Neuronal stem cell (in vitro differentiated cells): ENCODE measurements at regions not wholly inside any gene's neighbourhood (a gene's known extent, or its start where the extent isn't known, plus 50 kb on each side); places are given as distances from the start of the nearest gene placed in this dataset.

Experiments used
- DNase-seq: peaks from one replicate; pipeline ENCODE4 v3.0.0-alpha.2; 2013; ENCODE audit warnings: low spot score
- H2AFZ ChIP-seq: one replicate; pipeline ENCODE4 v1.6.1; 2013; ENCODE audit warnings: mild to moderate bottlenecking, low read length, inconsistent platforms
- H2AK5ac ChIP-seq: 2 replicates; pipeline ENCODE4 v1.6.1; 2013; ENCODE audit warnings: low read depth, mild to moderate bottlenecking, inconsistent platforms, low read length, moderate library complexity, mixed read lengths
- H2BK120ac ChIP-seq: 2 replicates; pipeline ENCODE4 v1.6.1; 2013; ENCODE audit warnings: low read depth, mild to moderate bottlenecking, inconsistent platforms, low read length, moderate library complexity, mixed read lengths
- H2BK12ac ChIP-seq: one replicate; pipeline ENCODE4 v1.6.1; 2013; ENCODE audit warnings: low read length, inconsistent platforms
- H2BK15ac ChIP-seq: 2 replicates; pipeline ENCODE4 v1.6.1; 2013; ENCODE audit warnings: mild to moderate bottlenecking, low read length, inconsistent platforms, mixed read lengths
- H2BK5ac ChIP-seq: one replicate; pipeline ENCODE4 v1.6.1; 2013; ENCODE audit warnings: inconsistent platforms, mild to moderate bottlenecking, low read length, moderate library complexity
- H3K14ac ChIP-seq: one replicate; pipeline ENCODE4 v1.6.1; 2013; ENCODE audit warnings: low read length, inconsistent platforms
- H3K18ac ChIP-seq: 2 replicates; pipeline ENCODE4 v1.6.1; 2013; ENCODE audit warnings: low read length, inconsistent platforms
- H3K23ac ChIP-seq: 2 replicates; pipeline ENCODE4 v1.6.1; 2013; ENCODE audit warnings: low read depth, mild to moderate bottlenecking, mixed read lengths, low read length, inconsistent platforms; ENCODE audit not compliant: poor library complexity
- H3K27ac ChIP-seq: replicated peaks from 3 replicates; pipeline ENCODE4 v1.5.1; 2013; ENCODE audit warnings: low read length, inconsistent platforms
- H3K27me3 ChIP-seq, 3 experiments: 2 replicates each; pipeline ENCODE4 v1.6.1; 2013; ENCODE audit warnings: low read length in 3 of 3, mild to moderate bottlenecking in 2 of 3, inconsistent platforms in 1 of 3, low read depth in 1 of 3, mixed read lengths in 1 of 3, moderate library complexity in 1 of 3; ENCODE audit not compliant: control insufficient read depth in 3 of 3, insufficient read depth in 3 of 3
- H3K36me3 ChIP-seq, 2 donors: replicated peaks in 1 of 2; 2 replicates each; pipeline ENCODE4 v1.6.1; 2013; ENCODE audit warnings: low read length in 2 of 2; ENCODE audit not compliant: control insufficient read depth in 2 of 2, insufficient read depth in 2 of 2
- H3K4ac ChIP-seq: 2 replicates; pipeline ENCODE4 v1.6.1; 2013; ENCODE audit warnings: inconsistent platforms, mild to moderate bottlenecking, low read length, moderate library complexity
- H3K4me1 ChIP-seq, 2 donors: 1 replicate in 1 of 2; 2 replicates in 1 of 2; pipeline ENCODE4 v1.6.1; 2013; ENCODE audit warnings: low read length in 2 of 2, low read depth in 1 of 2; ENCODE audit not compliant: control insufficient read depth in 2 of 2, insufficient read depth in 1 of 2
- H3K4me2 ChIP-seq: one replicate; pipeline ENCODE4 v1.6.1; 2013; ENCODE audit warnings: mild to moderate bottlenecking, low read length, inconsistent platforms; ENCODE audit not compliant: insufficient read depth, poor library complexity, severe bottlenecking
- H3K4me3 ChIP-seq, 2 donors: 2 replicates each; pipeline ENCODE4 v1.5.1; 2013; ENCODE audit warnings: low read length in 2 of 2, mild to moderate bottlenecking in 2 of 2, inconsistent platforms in 1 of 2, moderate library complexity in 1 of 2
- H3K79me1 ChIP-seq: one replicate; pipeline ENCODE4 v1.6.1; 2013; ENCODE audit warnings: low read depth, mild to moderate bottlenecking, inconsistent platforms, low read length, moderate library complexity
- H3K9ac ChIP-seq: one replicate; pipeline ENCODE4 v1.6.1; 2013; ENCODE audit warnings: mild to moderate bottlenecking, low read depth, low read length, inconsistent platforms; ENCODE audit not compliant: poor library complexity
- H3K9me3 ChIP-seq, 2 donors: replicated peaks in 1 of 2; 2 replicates each; pipeline versions ENCODE3 to v1.6.1; 2013; ENCODE audit warnings: low read length in 2 of 2, mild to moderate bottlenecking in 2 of 2, inconsistent platforms in 1 of 2, low read depth in 1 of 2, mixed read lengths in 1 of 2, moderate library complexity in 1 of 2; ENCODE audit not compliant: control insufficient read depth in 2 of 2, insufficient read depth in 1 of 2
- H4K8ac ChIP-seq: one replicate; pipeline ENCODE4 v1.6.1; 2013; ENCODE audit warnings: low read depth, mild to moderate bottlenecking, inconsistent platforms, low read length, moderate library complexity
- H4K91ac ChIP-seq: one replicate; pipeline ENCODE4 v1.6.1; 2013; ENCODE audit warnings: low read length, low read depth, mild to moderate bottlenecking, inconsistent platforms; ENCODE audit not compliant: poor library complexity
- WGBS, 2 donors: extraction: QIAGEN DNeasy Blood & Tissue Kit; methylation state at CpG; one replicate each; pipeline ENCODE4 v1.1.7; 2013; ENCODE audit warnings: missing lambda C conversion rate in 2 of 2, mixed read lengths in 1 of 2; ENCODE audit not compliant: insufficient read length in 2 of 2, insufficient replicate concordance in 1 of 2; ENCODE audit errors: extremely low coverage in 2 of 2; 5-methylcytosine and 5-hydroxymethylcytosine counted together

GRCh38 chr1:185483217-185483616, 166.2 kb upstream of the IVNS1ABP start:
- Histone ChIP-seq H2AK5ac (no peak overlapping the region), H3K4me2 (no peak overlapping the region), H3K27me3 (peaks cover 0 to 16% (median 0%) of the 10 kb centered on the region in 3 experiments), H3K18ac (no peak overlapping the region), H4K8ac (no peak overlapping the region), H2BK5ac (no peak overlapping the region), H2BK15ac (no peak overlapping the region), H2BK120ac (no peak overlapping the region), H3K4me1 (peaks cover 25 to 28% of the 10 kb centered on the region in 2 donors), H3K27ac (peak overlapping the region; percentile 56), H2BK12ac (no peak overlapping the region), H3K23ac (no peak overlapping the region), H3K36me3 (no peaks in the 10 kb centered on the region), H3K9me3 (no peaks in the 10 kb centered on the region), H3K9ac (no peak overlapping the region), H3K4me3 (no peak overlapping the region), H3K79me1 (no peaks in the 10 kb centered on the region), H3K4ac (no peak overlapping the region), H3K14ac (no peak overlapping the region), H2AFZ (no peak overlapping the region), H4K91ac (no peak overlapping the region)
- DNase-seq: no peak
- WGBS, 2 donors: no CpG with 5 or more reads among the region's 1 CpG

GRCh38 chr1:185480545-185480944, 163.5 kb upstream of the IVNS1ABP start:
- no peak overlapping the region for H2AFZ ChIP-seq
- H3K4me3 ChIP-seq: no peak overlapping the region
- H4K8ac ChIP-seq: no peak overlapping the region
- H2BK5ac ChIP-seq: no peak overlapping the region
- no peak overlapping the region for H3K27ac ChIP-seq
- no peaks in the 10 kb centered on the region for H3K36me3 ChIP-seq
- H2BK12ac ChIP-seq: no peak overlapping the region
- no peak overlapping the region for H2AK5ac ChIP-seq
- H3K9me3 ChIP-seq: no peaks in the 10 kb centered on the region
- H3K18ac ChIP-seq: no peak overlapping the region
- no peak overlapping the region for H3K23ac ChIP-seq
- no CpG with 5 or more reads among the region's 2 CpGs for WGBS, 2 donors
- DNase-seq: no peak
- H3K14ac ChIP-seq: no peak overlapping the region
- peaks cover 0 to 18% (median 0%) of the 10 kb centered on the region in 3 experiments for H3K27me3 ChIP-seq
- H3K4me1 ChIP-seq: peaks cover 16 to 25% of the 10 kb centered on the region in 2 donors
- no peak overlapping the region for H4K91ac ChIP-seq
- no peak overlapping the region for H3K4me2 ChIP-seq
- no peak overlapping the region for H2BK15ac ChIP-seq
- H3K79me1 ChIP-seq: no peaks in the 10 kb centered on the region
- H3K9ac ChIP-seq: no peak overlapping the region
- no peak overlapping the region for H3K4ac ChIP-seq
- no peak overlapping the region for H2BK120ac ChIP-seq

GRCh38 chr1:185479796-185480195, 162.8 kb upstream of the IVNS1ABP start:
- Histone ChIP-seq H3K18ac (no peak overlapping the region), H3K9me3 (no peaks in the 10 kb centered on the region), H3K79me1 (no peaks in the 10 kb centered on the region), H2BK120ac (no peak overlapping the region), H2BK5ac (no peak overlapping the region), H3K14ac (no peak overlapping the region), H3K27ac (no peak overlapping the region), H2BK12ac (no peak overlapping the region), H2BK15ac (no peak overlapping the region), H3K4me2 (no peak overlapping the region), H3K36me3 (no peaks in the 10 kb centered on the region), H4K91ac (no peak overlapping the region), H2AK5ac (no peak overlapping the region), H2AFZ (no peak overlapping the region), H3K4me3 (no peak overlapping the region), H3K9ac (no peak overlapping the region), H3K27me3 (peaks cover 0 to 18% (median 0%) of the 10 kb centered on the region in 3 experiments), H3K23ac (no peak overlapping the region), H3K4ac (no peak overlapping the region), H3K4me1 (peaks cover 15 to 25% of the 10 kb centered on the region in 2 donors), H4K8ac (no peak overlapping the region)
- no CpG with 5 or more reads among the region's 5 CpGs for WGBS, 2 donors
- DNase-seq: peak; percentile 18

GRCh38 chr1:185478877-185479276, 161.8 kb upstream of the IVNS1ABP start:
- Histone ChIP-seq H2BK120ac (no peak overlapping the region), H3K27me3 (peaks cover 0 to 18% (median 0%) of the 10 kb centered on the region in 3 experiments), H2BK5ac (no peak overlapping the region), H3K4me2 (no peak overlapping the region), H3K36me3 (no peaks in the 10 kb centered on the region), H2BK15ac (no peak overlapping the region), H3K23ac (no peak overlapping the region), H2BK12ac (no peak overlapping the region), H2AK5ac (no peak overlapping the region), H3K18ac (no peak overlapping the region), H4K8ac (no peak overlapping the region), H3K14ac (no peak overlapping the region), H2AFZ (no peak overlapping the region), H4K91ac (no peak overlapping the region), H3K4me3 (no peak overlapping the region), H3K9me3 (no peaks in the 10 kb centered on the region), H3K4ac (no peak overlapping the region), H3K4me1 (peaks cover 11 to 21% of the 10 kb centered on the region in 2 donors), H3K9ac (no peak overlapping the region), H3K79me1 (no peaks in the 10 kb centered on the region), H3K27ac (no peak overlapping the region)
- WGBS, 2 donors: no CpG with 5 or more reads among the region's 3 CpGs
- DNase-seq: no peak
